ENCODE measurements at regions not wholly inside any gene's neighbourhood (a gene's known extent, or its start where the extent isn't known, plus 50 kb on each side); places are given as distances from the start of the nearest gene placed in this dataset.

GRCh38 chr20:40770564-40771307, 81.7 kb upstream of the MAFB start:
- DNase-seq, result no peak

GRCh38 chr20:40771308-40771610, 82.2 kb upstream of the MAFB start:
- no peak for DNase-seq

- DNase-seq, result no peak
Measured at GRCh38 chr20:40771848-40772511, 82.9 kb upstream of the MAFB start.

- no peak for DNase-seq
Measured at GRCh38 chr20:40773376-40773775, 84.3 kb upstream of the MAFB start.

- no peak for DNase-seq
Measured at GRCh38 chr20:40774252-40774651, 85.2 kb upstream of the MAFB start.

GRCh38 chr20:40775561-40776146, 86.6 kb upstream of the MAFB start:
- DNase-seq, result no peak

GRCh38 chr20:40776466-40777457, 87.7 kb upstream of the MAFB start:
- no peak for DNase-seq

- DNase-seq, result no peak
Measured at GRCh38 chr20:40777653-40778052, 88.6 kb upstream of the MAFB start.

- no peak for DNase-seq
Measured at GRCh38 chr20:40778894-40779496, 90.0 kb upstream of the MAFB start.

- DNase-seq, result no peak
Measured at GRCh38 chr20:40781327-40782042, 92.4 kb upstream of the MAFB start.

- no peak for DNase-seq
Measured at GRCh38 chr20:40782043-40782368, 93.0 kb upstream of the MAFB start.

- DNase-seq, result no peak
Measured at GRCh38 chr20:40785346-40785745, 96.3 kb upstream of the MAFB start.

- no peak for DNase-seq
Measured at GRCh38 chr20:40786336-40786735, 97.3 kb upstream of the MAFB start.

- no peak for DNase-seq
Measured at GRCh38 chr20:40787941-40788340, 98.9 kb upstream of the MAFB start.

- no peak for DNase-seq
Measured at GRCh38 chr20:40797425-40797824, 108.4 kb upstream of the MAFB start.

GRCh38 chr20:40798066-40798465, 109.0 kb upstream of the MAFB start:
- no peak for DNase-seq

GRCh38 chr20:40802886-40803285, 113.8 kb upstream of the MAFB start:
- no peak for DNase-seq

- DNase-seq, result no peak
Measured at GRCh38 chr20:40803381-40803780, 114.3 kb upstream of the MAFB start.

- no peak for DNase-seq
Measured at GRCh38 chr20:40805592-40805991, 116.6 kb upstream of the MAFB start.

GRCh38 chr20:40806929-40807820, 118.1 kb upstream of the MAFB start:
- DNase-seq, result no peak

- no peak for DNase-seq
Measured at GRCh38 chr20:40807821-40808170, 118.8 kb upstream of the MAFB start.

Data from stimulated activated CD4-positive, alpha-beta T cell treated with anti-CD3 and anti-CD28 coated beads, Interleukin-4, amount 100 ng/mL, for 24 hours (primary cell).